DMS153 (cell line): ENCODE measurements at regions not wholly inside any gene's neighbourhood (a gene's known extent, or its start where the extent isn't known, plus 50 kb on each side); places are given as distances from the start of the nearest gene placed in this dataset.

Source experiments
- DNase-seq: peaks from one replicate; lab custom pipeline; 2025; lab: John Stamatoyannopoulos, UW

DNA sequence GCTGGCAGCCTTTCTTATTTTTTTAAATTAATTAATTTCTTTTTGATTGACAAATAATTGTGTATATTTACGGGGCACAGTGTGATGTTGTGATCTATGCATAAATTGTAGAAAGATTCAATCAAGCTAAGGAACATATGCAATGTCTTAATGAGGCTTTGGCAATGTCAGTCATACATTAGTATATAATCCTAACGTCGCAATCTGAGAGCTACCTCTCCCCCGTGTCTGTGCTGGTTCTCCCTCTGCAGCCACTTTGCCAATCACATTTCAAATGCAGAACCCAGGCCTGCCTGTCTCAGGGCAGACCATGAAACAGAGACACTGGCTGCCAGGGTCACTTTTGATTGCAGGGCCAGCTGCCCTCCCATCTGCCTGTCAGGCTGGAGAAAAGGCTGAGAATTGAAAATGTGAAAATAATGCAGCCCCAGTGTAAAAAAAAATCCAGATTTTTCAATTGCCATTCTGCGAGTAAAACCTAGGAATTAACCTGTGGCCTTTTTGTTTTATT, 56.3 kb downstream of the SLC24A2 start:
- no peak for DNase-seq

DNA sequence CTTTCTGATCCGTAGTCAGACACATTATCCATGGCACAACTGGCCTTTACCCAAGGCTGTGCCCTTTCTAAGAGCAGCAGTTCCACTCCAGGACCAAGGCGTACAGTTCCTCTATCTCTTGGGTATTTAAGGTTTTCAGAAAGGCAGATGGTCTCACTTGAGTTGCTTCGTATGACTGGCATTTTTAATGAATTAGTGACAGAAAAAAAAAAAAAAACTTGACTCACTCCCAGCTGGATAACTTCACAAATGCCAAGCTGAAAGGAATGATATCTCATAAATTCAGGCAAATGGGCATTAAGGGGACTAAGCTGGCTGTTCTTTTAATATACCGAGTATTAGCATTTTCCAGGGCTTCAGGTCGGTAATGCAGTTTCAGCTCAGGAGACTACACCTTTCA, 60.7 kb downstream of the SLC24A2 start:
- no peak for DNase-seq

DNA sequence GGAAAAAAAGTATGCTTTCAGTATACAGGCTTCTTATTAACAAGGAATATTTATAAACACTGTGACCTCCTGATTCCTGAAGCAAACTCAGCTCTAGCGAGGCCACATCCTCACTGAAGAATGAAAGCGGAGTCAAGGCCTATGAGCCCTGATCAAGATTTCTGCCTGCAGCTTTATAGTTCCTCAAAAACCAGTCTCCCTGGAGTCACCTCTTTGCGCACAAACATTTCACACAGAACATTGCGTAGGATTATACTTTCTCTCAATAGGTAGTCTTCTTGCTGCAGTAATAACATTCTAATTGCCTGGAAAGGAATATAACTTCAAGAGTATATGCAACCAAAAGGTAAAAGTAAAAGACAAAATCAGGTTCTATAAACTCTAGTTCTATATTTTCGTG, 62.9 kb downstream of the SLC24A2 start:
- DNase-seq: no peak

DNA sequence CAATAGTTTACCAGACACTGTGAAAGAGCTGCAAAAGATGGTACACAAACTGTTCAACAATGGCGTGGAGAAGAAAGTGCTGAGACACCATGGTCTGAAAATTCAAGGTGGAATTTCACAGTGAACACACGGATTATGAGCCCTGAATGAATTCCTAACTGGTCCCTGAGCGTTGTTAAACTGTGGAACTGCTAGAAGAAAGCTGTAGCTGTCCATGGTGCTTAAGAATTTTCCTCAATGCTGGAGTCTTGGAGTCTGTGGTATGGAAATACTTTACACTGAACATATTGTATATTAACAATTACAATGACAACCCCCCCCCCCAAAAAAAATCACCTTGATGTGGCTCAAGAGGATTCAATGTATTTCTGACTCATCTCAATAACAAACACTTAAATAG, 68.5 kb downstream of the SLC24A2 start:
- DNase-seq: no peak

DNA sequence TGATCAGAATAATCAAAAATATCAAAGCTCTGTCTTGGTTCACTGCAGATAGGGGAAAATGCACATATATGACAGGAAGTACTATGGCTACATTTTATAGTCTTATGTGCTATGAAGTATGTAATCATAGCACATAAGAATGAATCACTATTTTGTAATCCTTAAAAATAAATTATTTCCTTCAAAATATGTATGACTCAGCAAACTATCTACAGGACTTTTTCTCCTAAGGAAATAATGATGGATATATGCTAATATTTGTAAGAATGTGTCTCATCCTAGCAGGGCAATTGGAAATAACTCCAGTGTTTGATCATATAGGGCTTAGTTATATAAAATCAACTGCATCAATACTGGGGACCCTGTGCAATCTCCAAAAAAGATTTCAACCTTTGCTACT, 85.1 kb downstream of the SLC24A2 start:
- no peak for DNase-seq

DNA sequence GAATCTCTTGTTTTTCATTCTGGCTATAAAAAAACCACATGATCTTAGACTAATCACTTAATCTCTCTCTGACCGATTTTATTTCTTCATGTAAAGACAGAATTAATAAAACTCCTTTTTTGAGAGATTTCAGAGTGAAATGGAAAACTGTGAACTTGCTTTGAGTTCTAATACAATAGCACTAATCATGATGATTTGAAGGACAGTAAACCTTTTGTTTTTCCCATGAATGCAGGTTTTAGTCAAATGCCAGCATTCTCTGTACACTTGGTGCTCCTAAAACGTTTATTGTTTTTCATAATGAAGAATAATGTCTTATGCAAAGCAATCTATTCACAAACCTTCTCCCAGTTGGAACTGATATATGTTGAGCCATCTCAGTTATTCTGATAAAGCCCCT, 86.8 kb downstream of the SLC24A2 start:
- DNase-seq: no peak

DNA sequence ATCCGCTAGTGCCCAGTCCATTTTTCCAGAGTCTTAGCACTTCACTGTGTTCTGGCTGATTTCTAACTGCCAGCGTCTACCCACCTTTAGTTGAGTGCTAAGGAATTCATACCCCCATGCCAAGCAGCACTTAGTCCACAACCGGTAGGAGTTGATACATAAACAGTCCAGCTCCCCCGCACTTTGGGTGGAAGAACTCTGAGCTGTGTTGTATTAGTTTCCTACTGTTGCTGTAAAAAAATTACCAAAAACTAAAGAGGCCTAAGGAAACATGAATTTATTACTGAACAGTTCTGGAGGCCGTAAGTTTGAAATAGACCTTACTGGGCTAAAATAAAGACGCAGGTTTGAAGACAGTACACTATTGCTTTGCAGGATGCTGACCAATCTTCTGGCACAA, 87.6 kb downstream of the SLC24A2 start:
- no peak for DNase-seq

DNA sequence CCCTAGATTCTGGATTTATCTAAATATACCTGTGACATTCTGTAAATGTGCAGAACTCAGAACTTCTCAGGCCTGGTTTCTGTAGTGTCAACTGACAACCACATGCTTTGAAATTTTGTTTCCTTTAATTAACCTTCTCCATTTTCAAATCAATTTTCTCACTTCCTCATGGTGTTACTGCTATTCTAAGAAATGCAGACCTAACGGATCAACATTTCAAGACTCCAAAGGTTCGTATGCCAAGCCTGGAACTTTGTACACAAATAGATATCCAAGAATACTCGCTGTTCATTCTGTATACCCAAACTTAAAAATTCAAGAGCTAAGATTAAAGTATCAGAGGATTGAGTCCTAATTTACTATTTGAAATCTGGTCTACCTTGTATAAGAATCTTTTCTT, 88.1 kb downstream of the SLC24A2 start:
- DNase-seq: no peak

DNA sequence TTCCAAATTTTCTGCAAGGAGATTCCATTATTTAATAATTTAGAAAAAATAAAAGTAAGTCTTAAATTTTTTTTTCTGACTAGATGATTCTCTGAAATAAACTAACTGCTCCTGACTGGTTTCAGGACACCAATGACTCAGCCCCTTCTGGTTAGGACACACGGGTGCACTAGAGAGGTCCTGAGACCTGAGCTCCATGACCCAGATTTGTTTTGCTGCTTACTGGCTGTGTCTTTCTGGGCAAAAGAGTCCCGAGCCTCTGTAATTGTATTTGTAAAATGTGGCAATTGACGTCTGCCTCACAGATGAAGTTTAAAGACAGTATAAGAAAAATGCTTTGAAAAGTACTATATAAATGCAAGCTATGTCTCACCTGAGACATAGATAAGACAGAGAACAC, 89.1 kb downstream of the SLC24A2 start:
- no peak for DNase-seq

DNA sequence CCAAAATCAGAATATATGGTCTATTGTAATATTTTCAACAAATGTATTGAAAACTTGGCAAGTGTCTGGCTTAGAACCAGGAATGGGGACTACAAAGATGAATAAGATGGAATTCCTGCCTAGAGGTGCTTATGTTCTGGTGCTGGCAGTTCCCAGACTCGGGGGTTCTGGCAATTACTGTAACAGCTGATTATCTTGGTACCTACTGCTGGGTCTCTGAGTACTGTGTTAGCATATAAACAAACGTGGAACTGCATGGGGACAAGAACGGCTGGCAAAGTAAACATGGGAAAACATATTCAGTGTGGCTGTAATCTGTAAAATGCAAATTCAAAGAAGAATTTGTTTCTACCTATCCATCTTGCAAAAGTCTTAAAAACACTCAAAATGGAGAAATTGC, 89.9 kb downstream of the SLC24A2 start:
- no peak for DNase-seq

DNA sequence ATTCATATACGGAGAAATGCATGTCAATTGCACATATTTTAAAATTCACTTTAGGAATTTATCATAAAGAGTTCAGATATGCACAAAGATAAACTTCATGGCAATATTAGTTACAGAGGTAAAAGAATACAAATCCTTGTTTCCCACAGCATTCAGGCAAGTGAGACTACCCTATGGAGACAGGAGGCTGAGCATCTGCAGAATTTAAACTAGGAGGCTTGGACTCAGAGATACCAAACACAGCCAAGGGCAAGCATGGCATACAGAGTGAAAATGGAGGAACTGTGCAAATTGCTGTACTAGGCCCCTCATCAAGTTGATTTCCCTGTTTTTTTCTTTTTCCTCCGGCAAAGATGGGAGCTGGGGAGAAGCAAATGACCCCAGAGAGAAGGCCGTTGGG, 94.2 kb downstream of the SLC24A2 start:
- no peak for DNase-seq

DNA sequence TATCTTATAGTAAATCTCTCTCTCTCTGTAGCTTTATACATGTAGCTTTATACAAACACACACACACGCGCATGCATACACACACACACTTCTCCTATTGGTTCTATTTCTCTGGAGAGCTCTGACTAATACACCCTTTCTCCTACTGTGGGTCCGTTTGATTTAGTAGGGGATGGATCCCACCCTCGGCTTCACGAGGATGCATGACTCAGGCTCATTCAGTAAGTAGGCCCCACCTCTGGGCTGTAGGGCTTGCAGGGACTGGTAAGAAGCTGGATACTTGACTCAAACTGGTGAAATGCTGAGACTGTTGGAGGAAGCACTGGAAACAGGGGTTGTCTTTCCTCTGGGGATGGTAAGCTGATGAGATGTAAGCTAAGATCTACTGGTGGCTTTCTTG, 98.7 kb downstream of the SLC24A2 start:
- DNase-seq: no peak

DNA sequence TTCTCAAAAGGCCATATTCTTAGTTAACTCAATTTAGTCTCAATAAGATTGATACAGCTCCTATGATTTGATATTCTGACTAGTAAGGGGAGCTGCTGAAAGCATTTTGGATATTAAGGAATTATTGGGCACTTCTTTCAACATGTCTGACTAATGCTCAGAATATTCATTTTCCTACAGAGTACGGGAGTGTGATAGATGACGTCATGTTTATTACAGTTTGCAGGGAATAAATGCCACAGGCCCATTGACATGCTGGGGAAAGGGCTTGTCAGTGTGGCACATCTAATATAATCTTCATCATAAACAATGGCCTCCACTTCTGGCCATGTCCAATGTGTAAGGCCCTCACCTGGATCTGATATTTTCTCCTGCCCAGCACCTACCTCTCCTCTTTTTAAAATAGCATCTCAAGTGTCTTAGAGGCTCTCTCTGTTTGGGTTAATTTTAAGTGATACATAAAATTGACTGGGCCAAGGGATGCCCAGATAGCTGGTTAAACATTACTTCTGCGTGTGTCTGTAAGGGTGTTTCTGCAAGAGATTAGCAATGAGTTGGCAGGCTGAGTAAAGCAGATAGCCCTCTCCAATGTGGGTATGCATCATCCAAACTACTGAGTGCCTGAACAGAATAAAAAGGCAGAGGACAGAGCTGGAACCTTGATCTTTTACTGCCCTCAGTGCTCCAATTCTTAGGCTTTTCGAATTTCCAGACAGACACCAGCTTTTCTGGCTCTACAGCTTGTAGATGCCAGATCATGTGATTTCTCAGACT, 99.3 kb downstream of the SLC24A2 start:
- no peak for DNase-seq

DNA sequence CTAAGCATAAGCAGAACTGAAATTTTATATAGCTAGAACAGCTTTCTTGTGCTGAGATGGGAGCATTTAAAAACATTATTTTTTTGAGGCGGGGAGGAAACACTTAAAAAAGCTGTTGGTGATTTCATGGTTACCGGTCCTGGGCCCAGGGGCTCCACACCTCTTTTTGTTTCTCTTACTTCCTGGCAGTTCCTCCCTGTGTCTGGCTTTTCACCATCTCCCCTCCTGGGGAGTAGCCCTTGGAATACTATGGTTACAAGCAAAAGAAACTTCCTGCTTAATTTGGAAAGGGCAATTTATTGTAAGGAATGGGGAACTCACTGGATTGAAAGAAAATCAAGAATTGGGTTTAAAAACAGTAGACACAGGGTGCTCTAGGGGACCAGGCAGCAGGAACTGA, 105.1 kb downstream of the SLC24A2 start:
- DNase-seq: no peak

DNA sequence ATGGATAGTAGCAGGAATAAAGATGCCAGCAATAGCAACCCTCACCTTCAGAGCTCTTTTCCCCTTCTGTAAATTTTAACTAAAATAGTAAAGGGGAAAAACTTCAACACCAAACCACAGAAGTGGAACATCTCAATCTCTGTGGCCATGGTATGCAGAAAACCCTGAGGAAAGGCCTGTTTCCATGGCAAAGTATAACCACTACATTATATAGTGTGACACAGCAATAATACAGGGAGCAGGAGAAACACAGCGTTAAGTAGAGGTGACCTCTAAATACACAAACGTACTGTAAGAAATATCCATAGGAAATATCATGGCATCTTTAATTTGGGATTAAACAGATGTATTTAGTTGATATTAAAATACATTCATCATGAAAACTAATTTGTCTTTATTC, 106.4 kb downstream of the SLC24A2 start:
- DNase-seq: no peak

DNA sequence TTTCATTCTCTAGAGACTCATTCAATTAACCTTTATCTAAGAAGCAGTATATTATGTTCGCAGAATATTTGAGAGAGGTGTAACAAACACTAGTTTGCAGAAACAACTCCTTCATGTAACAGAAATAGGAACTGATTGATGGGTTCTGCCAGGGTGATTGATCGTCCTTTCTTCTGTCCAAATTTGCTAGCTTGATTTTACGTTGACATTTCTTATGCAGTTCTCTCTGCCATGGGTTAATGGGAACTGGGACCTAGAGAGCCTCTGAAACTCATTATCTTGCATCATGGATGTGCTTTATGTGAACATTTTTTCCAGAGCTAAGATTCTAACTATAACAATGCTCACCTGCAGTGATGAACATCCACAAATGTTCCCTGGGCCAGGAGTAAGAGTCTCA, 107.0 kb downstream of the SLC24A2 start:
- DNase-seq: no peak

DNA sequence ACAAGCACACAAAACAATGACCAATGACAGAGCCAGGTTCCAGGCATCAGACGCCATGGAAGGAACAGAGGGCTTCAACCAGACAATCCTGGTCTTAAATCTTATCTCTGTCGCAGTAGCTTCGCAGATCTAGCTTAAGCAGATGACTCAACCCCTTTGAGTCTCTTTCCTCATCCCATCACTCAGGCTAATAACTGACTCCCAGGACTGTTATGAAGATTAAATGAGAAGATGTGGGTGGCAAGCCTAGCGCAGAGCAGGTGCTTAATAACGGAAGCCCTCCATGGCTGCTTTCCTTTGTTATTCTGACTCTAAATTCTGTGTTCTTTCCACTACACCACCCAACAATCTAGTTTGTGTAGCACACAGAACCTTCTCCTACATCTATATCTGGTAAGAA, 110.9 kb downstream of the SLC24A2 start:
- DNase-seq: no peak

DNA sequence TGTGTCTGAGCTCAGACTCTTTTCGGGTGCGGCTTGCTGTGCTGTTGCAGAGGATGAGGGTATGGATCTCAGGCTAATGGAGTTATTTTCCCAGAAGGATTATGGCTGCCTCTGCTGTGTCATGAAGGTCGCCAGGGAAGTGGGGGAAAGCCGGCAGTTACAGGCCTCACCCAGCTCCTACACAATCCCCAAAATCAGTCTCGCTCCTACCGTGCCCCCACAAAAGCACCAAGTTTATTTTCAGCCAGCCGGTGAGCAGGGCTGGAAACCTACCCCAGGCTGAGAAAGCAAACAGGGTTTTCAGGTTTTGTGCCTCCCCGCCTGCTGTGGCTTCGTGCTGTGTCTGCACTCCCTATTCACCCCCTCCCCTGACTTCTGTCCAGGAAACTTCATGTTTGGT, 113.3 kb downstream of the SLC24A2 start:
- DNase-seq: no peak

DNA sequence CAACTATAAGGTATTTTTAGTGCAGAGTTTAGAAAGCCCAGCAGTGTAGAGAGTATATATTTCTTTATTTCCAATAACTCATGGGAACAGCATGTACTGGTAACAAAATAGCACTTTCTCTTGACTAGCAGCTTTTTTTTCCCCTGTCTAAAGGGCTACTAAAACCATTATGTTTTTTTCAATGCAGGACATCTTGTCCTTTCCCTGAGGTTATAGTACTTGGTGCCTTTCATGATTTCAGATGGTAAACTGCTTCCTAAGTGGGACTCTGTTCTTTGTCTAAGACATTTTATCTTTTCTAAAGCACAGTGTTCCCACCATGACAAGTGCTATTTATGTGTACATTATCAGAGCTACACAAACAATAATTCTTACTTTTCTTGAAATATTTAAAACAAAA, 122.3 kb downstream of the SLC24A2 start:
- no peak for DNase-seq

DNA sequence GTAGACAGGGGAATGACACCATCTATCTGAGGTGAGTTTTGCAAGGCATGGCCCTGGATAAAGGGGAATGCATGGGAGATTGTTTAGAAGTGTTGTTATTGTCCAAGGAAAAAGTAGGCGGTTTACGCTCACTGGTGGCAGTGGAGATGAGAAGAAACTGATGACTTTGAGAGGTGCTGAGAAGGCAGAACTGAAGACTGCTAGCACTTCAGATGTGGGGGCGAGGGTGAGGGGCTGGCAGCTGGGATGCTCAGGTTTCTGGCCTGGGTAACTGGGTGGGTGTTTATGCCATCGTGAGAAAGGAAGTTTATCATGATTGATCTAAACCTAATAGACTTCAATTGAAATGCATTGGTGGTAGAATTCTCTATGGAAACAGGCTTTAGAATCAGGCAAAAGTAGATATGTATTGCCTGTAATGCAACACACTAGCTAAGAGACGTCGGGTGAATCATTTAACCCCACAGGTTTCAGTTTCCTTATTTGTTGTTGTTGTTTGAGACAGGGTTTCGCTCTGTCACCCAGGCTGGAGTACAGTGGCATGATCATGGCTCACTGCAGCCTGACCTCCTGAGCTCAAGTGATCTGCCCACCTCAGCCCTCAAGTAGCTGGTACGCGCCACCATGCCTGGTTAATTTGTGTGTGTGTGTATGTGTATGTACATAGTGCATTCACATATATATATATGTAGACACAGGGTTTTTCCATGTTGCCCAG, 123.5 kb downstream of the SLC24A2 start:
- no peak for DNase-seq

DNA sequence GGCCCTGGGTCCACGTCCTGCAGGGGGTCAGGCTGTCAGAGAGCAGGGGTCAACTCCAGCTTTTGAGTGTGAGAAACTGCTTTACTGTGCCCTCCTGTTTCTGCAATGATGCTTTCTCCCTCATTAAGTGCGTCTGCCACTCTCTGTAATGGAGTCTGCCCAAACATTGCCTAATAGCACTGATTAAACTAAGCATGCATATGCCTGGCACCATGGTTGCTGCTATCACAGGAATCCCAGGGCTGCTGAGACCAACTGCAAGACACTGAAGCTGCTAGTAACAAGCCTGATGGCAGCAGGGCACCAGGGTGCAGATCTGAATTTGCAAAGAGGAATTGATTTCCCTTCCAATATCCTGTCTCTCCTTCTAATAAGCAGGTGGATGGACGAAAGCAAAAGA, 125.3 kb downstream of the SLC24A2 start:
- DNase-seq: no peak

DNA sequence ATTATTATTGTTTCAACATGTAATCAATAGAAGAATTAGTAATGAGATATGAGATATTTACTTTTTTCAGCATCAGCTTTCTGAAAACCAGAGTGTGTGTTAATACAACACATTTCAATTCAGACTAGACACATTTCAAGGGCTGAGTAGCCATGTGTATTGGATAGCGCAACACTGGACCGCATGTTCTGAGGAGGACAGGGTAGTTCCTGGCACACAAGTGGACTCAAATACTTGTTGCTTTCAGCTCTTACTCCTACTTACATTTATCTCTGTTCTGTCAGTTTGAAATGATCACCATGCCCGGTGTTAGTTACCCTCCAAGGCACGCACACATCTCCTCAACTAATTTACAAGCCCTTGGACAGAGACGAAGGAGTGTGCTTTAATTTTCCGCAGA, 126.6 kb downstream of the SLC24A2 start:
- no peak for DNase-seq

DNA sequence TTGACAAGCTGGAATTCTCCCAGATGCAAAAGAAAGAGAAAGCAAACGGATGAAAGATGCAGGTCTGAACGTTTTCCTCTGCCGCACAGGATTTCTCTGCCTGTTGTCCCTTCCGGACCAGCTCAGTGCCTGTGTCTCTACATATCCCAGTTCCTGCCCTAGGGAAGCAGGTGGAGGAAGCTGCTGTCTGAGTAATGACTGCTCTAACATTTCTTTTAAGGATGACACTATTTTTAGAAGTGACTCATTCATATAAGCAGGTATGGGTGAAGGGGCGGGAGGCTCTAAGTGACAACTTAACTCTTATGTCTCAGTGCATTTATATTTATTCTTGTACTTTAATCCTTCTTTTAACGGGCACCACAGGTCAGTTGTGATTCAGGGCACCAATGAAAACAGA, 128.8 kb downstream of the SLC24A2 start:
- DNase-seq: no peak

DNA sequence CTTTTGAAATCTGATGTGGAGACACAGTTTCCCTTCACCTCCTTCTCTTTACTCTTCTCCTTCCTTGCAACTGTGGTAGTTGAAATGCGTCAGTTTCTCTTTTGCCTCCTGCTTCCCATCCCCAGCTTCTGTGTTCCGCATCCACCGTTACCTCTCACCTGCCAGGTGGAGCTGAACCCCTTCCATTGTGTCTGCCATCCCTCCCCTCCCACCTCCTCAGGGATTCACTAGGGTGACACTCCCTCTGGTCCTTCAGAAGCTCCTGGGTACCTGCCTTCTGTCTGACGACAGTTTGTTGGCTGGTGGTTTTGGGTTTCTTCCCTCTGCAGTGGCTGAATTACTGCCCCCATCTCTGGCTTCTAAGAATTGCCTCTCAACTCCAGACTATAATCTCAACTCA, 132.1 kb downstream of the SLC24A2 start:
- DNase-seq: no peak
